IMR-90 (cell line): ENCODE measurements at regions not wholly inside any gene's neighbourhood (a gene's known extent, or its start where the extent isn't known, plus 50 kb on each side); places are given as distances from the start of the nearest gene placed in this dataset.
A peak's percentile ranks its signal among the peaks of the same experiment; 100 is the strongest.
"Not testable (repeated sequence)": the region's sequence is repeated elsewhere in the genome, so short reads cannot be mapped to it uniquely, and the experiment has no call there.

Experiments used
- ATAC-seq: fragments of 200-7000 bp; cut with Tn5 transposase; 2 replicates; pipeline ENCODE4 v1.9.1; 2020; ENCODE audit warnings: low read depth, mild to moderate bottlenecking, moderate library complexity
- BruUV-seq: library from RNA; stranded (reverse); fragments of 400-500 nt; replicated peaks from 2 replicates; lab custom pipeline; 2021; lab: Mats Ljungman, UMichigan
- CTCF ChIA-PET: fragments of 300-600 bp; formaldehyde crosslinking; extraction: SDS; loops from one replicate; lab custom pipeline; 2021; ENCODE audit warnings: antibody characterized with exemption; lab: Yijun Ruan, JAX
- POLR2A ChIA-PET: fragments of 300-600 bp; sonication (Branson Sonifier 250); formaldehyde crosslinking; loops from one replicate; lab custom pipeline; 2022; ENCODE audit warnings: antibody characterized with exemption; ENCODE audit not compliant: unreplicated experiment; lab: Charles Lee
- DNase-seq: peaks from one replicate; pipeline ENCODE4 v3.0.0; 2013
- H2AFZ ChIP-seq: replicated peaks from 2 replicates; pipeline ENCODE3; 2013; ENCODE audit warnings: low read length, mild to moderate bottlenecking; ENCODE audit not compliant: poor library complexity
- H2AK5ac ChIP-seq: 2 replicates; pipeline ENCODE4 v1.6.1; 2013; ENCODE audit warnings: low read depth, low read length, inconsistent platforms
- H2AK9ac ChIP-seq: replicated peaks from 2 replicates; pipeline ENCODE3; 2013; ENCODE audit warnings: mild to moderate bottlenecking, low read depth, low read length, moderate library complexity; ENCODE audit not compliant: poor library complexity
- H2BK120ac ChIP-seq: 2 replicates; pipeline ENCODE4 v1.6.1; 2013; ENCODE audit warnings: low read depth, low read length, inconsistent platforms
- H2BK15ac ChIP-seq: 3 replicates; pipeline ENCODE4 v1.6.1; 2013; ENCODE audit warnings: low read depth, low read length, inconsistent platforms
- H2BK20ac ChIP-seq: 2 replicates; pipeline ENCODE4 v1.6.1; 2013; ENCODE audit warnings: low read depth, mild to moderate bottlenecking, inconsistent platforms, low read length, moderate library complexity
- H2BK5ac ChIP-seq: 2 replicates; pipeline ENCODE4 v1.6.1; 2013; ENCODE audit warnings: mild to moderate bottlenecking, low read depth, low read length, inconsistent platforms; ENCODE audit not compliant: poor library complexity, severe bottlenecking
- H3K14ac ChIP-seq: replicated peaks from 2 replicates; pipeline ENCODE4 v1.6.1; 2013; ENCODE audit warnings: low read depth, low read length, inconsistent platforms
- H3K18ac ChIP-seq: 2 replicates; pipeline ENCODE4 v1.6.1; 2013; ENCODE audit warnings: low read depth, low read length, control low read depth
- H3K23ac ChIP-seq: 2 replicates; pipeline ENCODE4 v1.6.1; 2013; ENCODE audit warnings: low read depth, low read length, inconsistent platforms
- H3K27ac ChIP-seq: 2 replicates; pipeline ENCODE4 v1.5.1; 2013; ENCODE audit warnings: mild to moderate bottlenecking, control low read depth, low read length; ENCODE audit not compliant: insufficient read depth
- H3K27me3 ChIP-seq: 2 replicates; pipeline ENCODE4 v1.6.1; 2013; ENCODE audit warnings: low read length; ENCODE audit not compliant: control insufficient read depth, insufficient read depth
- H3K36me3 ChIP-seq: 2 replicates; pipeline ENCODE4 v1.6.1; 2013; ENCODE audit warnings: low read length, mixed read lengths; ENCODE audit not compliant: control insufficient read depth, insufficient read depth
- H3K4ac ChIP-seq: 2 replicates; pipeline ENCODE4 v1.6.1; 2013; ENCODE audit warnings: low read depth, low read length, inconsistent platforms
- H3K4me1 ChIP-seq: 2 replicates; pipeline ENCODE4 v1.6.1; 2013; ENCODE audit warnings: low read length, mixed read lengths; ENCODE audit not compliant: control insufficient read depth, insufficient read depth
- H3K4me2 ChIP-seq: 2 replicates; pipeline ENCODE4 v1.6.1; 2013; ENCODE audit warnings: low read depth, mild to moderate bottlenecking, control low read depth, low read length, moderate library complexity
- H3K4me3 ChIP-seq: 2 replicates; pipeline ENCODE4 v1.5.1; 2013; ENCODE audit warnings: low read depth, mild to moderate bottlenecking, control low read depth, low read length, moderate library complexity; ENCODE audit not compliant: insufficient read depth
- H3K56ac ChIP-seq: 2 replicates; pipeline ENCODE4 v1.6.1; 2013; ENCODE audit warnings: low read length, inconsistent platforms; ENCODE audit not compliant: insufficient read depth; ENCODE audit errors: extremely low read depth
- H3K79me1 ChIP-seq, 2 experiments: 2 replicates each; pipeline ENCODE4 v1.6.1; 2013; ENCODE audit warnings: low read length in 2 of 2, inconsistent platforms in 1 of 2, low read depth in 1 of 2
- H3K9ac ChIP-seq: 2 replicates; pipeline ENCODE4 v1.6.1; 2013; ENCODE audit warnings: low read depth, low read length, control low read depth
- H3K9me1 ChIP-seq: 2 replicates; pipeline ENCODE4 v1.6.1; 2013; ENCODE audit warnings: low read length, inconsistent platforms; ENCODE audit not compliant: insufficient read depth
- H3K9me3 ChIP-seq: 2 replicates; pipeline ENCODE4 v1.6.1; 2013; ENCODE audit warnings: low read length; ENCODE audit not compliant: control insufficient read depth, insufficient read depth
- H4K20me1 ChIP-seq: 2 replicates; pipeline ENCODE4 v1.6.1; 2013; ENCODE audit warnings: low read length, inconsistent platforms; ENCODE audit not compliant: insufficient read depth
- H4K5ac ChIP-seq: 2 replicates; pipeline ENCODE4 v1.6.1; 2013; ENCODE audit warnings: mild to moderate bottlenecking, low read depth, low read length, control low read depth
- H4K8ac ChIP-seq, 2 experiments: 2 replicates each; pipeline ENCODE4 v1.6.1; 2013; ENCODE audit warnings: low read depth in 2 of 2, low read length in 2 of 2, control low read depth in 1 of 2, inconsistent platforms in 1 of 2
- H4K91ac ChIP-seq: 2 replicates; pipeline ENCODE4 v1.6.1; 2013; ENCODE audit warnings: low read depth, low read length, inconsistent platforms; ENCODE audit not compliant: insufficient read depth
- ELK1 ChIP-seq: fragments of 150-350 bp; IDR thresholded peaks from 2 replicates; pipeline ENCODE4 v1.6.1; 2016; ENCODE audit warnings: low read depth, mild to moderate bottlenecking, low read length, moderate library complexity, borderline replicate concordance
- MAZ ChIP-seq: IDR thresholded peaks from 2 replicates; pipeline ENCODE4 v1.6.1; 2012; ENCODE audit warnings: low read depth, mild to moderate bottlenecking, low read length, improper control_type of control experiment, moderate library complexity, borderline replicate concordance
- SMC3 ChIP-seq: fragments of 150-350 bp; IDR thresholded peaks from 2 replicates; pipeline ENCODE4 v1.6.1; 2016; ENCODE audit warnings: low read depth, mild to moderate bottlenecking, antibody characterized with exemption, low read length, moderate library complexity
- WGBS, 2 experiments: methylation state at CpG; one replicate each; pipeline versions ENCODE4 v1.1.5 to v1.1.7; 2013; ENCODE audit warnings: missing lambda C conversion rate in 2 of 2; ENCODE audit not compliant: insufficient read length in 1 of 2; ENCODE audit errors: extremely low coverage in 2 of 2; 5-methylcytosine and 5-hydroxymethylcytosine counted together
- dilution Hi-C: fragments of 300-500 bp; cut with HindIII; formaldehyde crosslinking; loops from one replicate; pipeline ENCODE4 v1.14.3; 2018; ENCODE audit warnings: low sequenced_read_pairs; ENCODE audit not compliant: unreplicated experiment
- in situ Hi-C: fragments of 300-500 bp; cut with MboI; formaldehyde crosslinking; loops from 3 replicates; pipeline ENCODE4 v1.14.3; 2019; ENCODE audit warnings: low sequenced_read_pairs, inconsistent platforms, mixed read lengths
- intact Hi-C: fragments of 100-400 bp; cut with micrococcal nuclease; formaldehyde crosslinking; loops from 2 replicates; pipeline ENCODE4 v1.10.0; 2022

GRCh38 chr6:130617658-130618057, 209.5 kb upstream of the SMLR1 start:
- Histone ChIP-seq H2AFZ (peak overlapping the region; percentile 24), H3K27me3 (no peaks in the 10 kb centered on the region), H3K36me3 (no peaks in the 10 kb centered on the region), H3K4me2 (no peak overlapping the region), H2BK15ac (no peak overlapping the region; the same call in 2 of the 3 replicates), H3K79me1 (no peaks in the 10 kb centered on the region), H4K8ac (no peak overlapping the region), H3K9ac (no peak overlapping the region), H2BK5ac (no peak overlapping the region), H3K27ac (no peak overlapping the region), H3K4me1 (no peaks in the 10 kb centered on the region), H4K20me1 (no peaks in the 10 kb centered on the region), H3K14ac (no peak overlapping the region), H2AK5ac (peak overlapping the region; percentile 13; the same call in 1 of the 2 replicates), H4K5ac (no peak overlapping the region), H2BK20ac (peak overlapping the region; percentile 46; the same call in 1 of the 2 replicates), H3K23ac (no peak overlapping the region), H2BK120ac (no peak overlapping the region), H4K91ac (no peak overlapping the region), H3K56ac (no peak overlapping the region), H3K9me3 (no peaks in the 10 kb centered on the region), H3K4ac (no peak overlapping the region), H3K4me3 (no peak overlapping the region), H3K18ac (no peak overlapping the region), H3K9me1 (no peaks in the 10 kb centered on the region), H2AK9ac (no peak overlapping the region)
- whole genome bisulfite sequencing, 2 experiments = no CpG with 5 or more reads among the region's 2 CpGs
- dilution Hi-C loops (no loop called here), in situ Hi-C loops (no loop called here), intact Hi-C loops (no loop called here)
- ATAC-seq (no peak), DNase-seq (no peak)
- no TSS peak for BruUV-seq
- CTCF ChIA-PET = no interaction called here
- POLR2A ChIA-PET = no interaction called here
- TF ChIP-seq SMC3 (no peak), MAZ (no peak), ELK1 (no peak)

GRCh38 chr6:130618806-130619205, 208.4 kb upstream of the SMLR1 start:
- BruUV-seq, H3K4ac ChIP-seq, H2BK15ac ChIP-seq, H3K9me3 ChIP-seq, H3K4me2 ChIP-seq, H2AFZ ChIP-seq, DNase-seq, H3K56ac ChIP-seq, H3K9ac ChIP-seq, H2BK5ac ChIP-seq, H2BK120ac ChIP-seq, H3K36me3 ChIP-seq, H4K20me1 ChIP-seq, H4K91ac ChIP-seq, H3K18ac ChIP-seq, H2AK5ac ChIP-seq, H3K27ac ChIP-seq, H4K8ac ChIP-seq, CTCF ChIA-PET, H3K79me1 ChIP-seq, H3K9me1 ChIP-seq, POLR2A ChIA-PET, H4K5ac ChIP-seq, H3K4me1 ChIP-seq, H3K23ac ChIP-seq, H3K4me3 ChIP-seq, H3K27me3 ChIP-seq, H2AK9ac ChIP-seq, in situ Hi-C loops, H3K14ac ChIP-seq, intact Hi-C loops, H2BK20ac ChIP-seq, ATAC-seq, dilution Hi-C loops: not testable (repeated sequence)
- WGBS, 2 experiments = no CpG with 5 or more reads among the region's 5 CpGs
